Stimulated activated CD4-positive, alpha-beta T cell treated with anti-CD3 and anti-CD28 coated beads, Interleukin-1b, Interleukin-23, amount 100 ng/mL, for 4 hours (primary cell): ENCODE measurements at regions not wholly inside any gene's neighbourhood (a gene's known extent, or its start where the extent isn't known, plus 50 kb on each side); places are given as distances from the start of the nearest gene placed in this dataset.
"Not testable (repeated sequence)": the region's sequence is repeated elsewhere in the genome, so short reads cannot be mapped to it uniquely, and the experiment has no call there.

Source experiments
- DNase-seq, 2 donors: peaks; one replicate each; pipeline ENCODE4 v3.0.0-alpha.2; 2020; ENCODE audit warnings: low read depth in 2 of 2

DNA sequence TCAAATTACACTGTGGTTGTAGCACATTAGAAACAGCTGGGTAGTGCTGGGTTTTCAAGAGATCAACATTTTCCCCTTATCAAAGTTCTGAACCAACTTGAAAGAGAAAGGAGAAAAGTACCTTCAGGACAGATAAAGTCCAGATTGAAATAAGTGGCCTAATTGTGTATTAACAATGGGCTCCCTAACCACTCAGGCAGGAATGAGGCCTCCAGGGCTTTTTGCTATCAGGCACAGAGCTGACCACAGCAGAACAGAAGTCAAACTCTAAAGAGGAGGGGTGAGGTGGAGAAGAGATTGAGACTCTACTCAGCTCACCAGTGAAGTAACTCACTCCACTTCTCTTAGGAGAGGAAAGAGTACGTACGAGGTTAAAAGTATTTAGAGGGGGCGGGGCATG lies 394.1 kb upstream of the PHF14 start:
- DNase-seq: no peak

DNA sequence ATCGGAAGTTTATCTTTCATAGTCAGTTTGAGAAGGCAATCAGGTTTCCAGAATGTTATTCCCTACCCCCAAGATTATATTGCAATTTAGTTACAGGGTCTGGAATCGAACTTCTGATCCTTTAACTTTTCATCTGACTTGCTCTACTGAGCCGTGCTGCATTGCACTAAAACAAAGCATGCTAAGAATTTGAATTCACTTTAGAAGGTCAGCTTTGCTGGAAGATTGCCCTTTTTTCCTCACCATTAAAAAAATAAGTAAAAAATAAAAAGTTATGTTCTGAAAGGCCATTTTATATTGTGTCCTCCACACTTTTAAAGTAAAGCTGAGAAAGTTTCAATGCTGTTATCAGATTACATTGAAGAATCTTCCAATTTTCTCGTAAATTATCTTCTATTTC lies 388.8 kb upstream of the PHF14 start:
- DNase-seq: no peak

DNA sequence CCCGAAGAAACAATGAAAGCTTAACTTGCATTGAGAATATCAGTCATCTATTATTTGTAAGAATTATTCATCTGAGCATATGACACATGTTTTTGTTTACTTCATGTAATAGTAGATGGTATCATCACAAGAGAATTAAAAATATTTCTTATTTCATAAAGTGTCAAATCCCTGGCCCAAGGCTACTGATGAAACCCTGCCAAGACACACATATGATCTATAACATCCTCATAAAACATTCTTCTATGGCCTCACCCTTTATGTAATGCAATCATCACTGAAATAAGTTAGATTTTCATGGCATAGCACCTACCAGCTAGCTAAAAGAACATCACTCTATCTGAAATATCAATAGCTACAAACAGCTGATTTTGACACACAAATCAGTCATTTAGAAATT lies 385.6 kb upstream of the PHF14 start:
- no peak for DNase-seq

DNA sequence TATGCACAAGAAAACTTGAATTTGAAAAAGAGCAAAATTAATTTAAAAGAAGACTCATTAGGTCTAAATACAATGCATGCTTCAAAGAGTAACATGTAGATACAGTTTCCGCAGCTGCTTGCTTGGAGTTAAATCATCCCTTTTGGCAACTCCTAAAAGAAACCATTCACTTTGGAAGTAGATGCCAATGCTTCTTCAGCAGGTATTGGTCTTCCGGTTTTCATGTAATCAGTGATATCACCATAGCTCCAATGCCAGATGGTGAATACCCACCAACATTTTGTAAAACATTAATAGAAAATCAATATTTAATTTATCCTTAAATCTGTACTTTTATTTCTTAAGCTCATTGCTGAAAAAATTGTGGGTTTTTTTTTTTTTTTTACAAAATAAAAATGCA lies 381.1 kb upstream of the PHF14 start:
- no peak for DNase-seq

DNA sequence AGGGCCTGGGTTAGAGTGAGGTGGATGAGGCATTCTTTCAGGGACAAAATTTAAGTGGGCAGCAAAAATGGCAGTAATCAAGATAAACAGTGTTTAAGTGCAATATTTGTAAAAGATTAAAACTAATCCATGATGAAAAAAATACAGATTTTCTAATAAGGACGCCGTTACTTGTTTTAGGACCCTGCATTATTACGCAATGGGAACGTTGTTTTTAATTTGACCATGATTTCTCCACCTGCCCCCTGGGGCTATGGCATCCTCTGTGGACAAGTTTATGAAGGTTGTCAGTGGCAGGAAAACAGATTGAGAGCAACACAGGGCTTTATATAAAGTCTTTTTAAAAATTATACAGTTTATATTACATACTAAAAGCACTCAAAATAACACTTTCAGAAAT lies 380.6 kb upstream of the PHF14 start:
- no peak for DNase-seq

DNA sequence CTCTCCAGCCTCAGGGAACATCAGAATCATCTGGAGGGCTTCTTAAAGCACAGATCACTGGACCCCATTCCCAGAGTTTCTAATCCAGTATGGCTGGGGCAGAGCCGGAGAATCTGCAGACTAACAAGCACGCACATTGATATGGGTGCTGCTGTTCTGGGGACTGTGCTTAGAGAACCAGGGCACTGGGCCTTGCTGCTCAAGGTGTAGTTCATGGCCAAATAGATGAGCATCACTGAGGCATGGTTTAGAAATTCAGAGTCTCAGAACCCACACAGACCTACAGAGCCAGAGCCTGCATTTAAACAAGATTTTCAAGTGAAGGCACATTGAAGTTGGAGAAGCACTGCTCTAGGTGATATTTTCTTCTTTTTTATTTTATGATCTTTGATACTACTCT lies 376.8 kb upstream of the PHF14 start:
- no peak for DNase-seq

DNA sequence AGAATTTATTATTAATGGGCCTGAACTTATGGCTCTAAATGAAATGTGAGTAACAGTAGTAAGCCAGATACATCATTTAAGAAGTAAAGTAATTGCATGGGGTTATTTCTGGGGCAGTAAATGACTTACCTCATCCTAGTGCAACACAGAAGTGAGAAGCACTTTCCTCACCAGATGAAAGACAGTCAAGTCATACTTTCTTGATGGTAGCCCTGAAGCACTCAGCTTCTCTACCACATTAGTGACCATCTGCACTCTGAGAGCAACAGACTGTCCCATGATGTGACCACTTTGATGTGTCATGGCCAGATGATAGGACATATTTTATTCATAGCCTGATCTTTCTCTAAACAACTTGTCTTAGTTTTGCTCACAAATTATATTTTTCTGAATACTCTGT lies 369.5 kb upstream of the PHF14 start:
- no peak for DNase-seq

DNA sequence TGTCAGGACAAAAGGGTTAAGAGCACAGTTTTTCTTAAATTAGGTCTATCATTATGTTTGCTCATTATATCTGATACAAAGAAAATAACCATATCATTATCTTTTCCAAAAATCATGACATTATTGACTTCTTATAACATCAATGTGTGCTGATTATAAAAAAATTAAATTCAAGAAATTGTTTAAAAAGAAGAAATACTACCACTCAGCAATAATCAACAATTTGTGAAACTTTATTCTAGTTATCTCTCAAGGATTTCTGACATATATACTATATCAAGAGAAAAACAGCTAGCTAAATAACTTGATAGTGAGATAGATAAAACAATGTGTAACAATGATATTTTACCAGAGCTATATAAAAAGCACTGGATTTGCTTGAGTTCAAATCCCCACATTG lies 360.7 kb upstream of the PHF14 start:
- no peak for DNase-seq

DNA sequence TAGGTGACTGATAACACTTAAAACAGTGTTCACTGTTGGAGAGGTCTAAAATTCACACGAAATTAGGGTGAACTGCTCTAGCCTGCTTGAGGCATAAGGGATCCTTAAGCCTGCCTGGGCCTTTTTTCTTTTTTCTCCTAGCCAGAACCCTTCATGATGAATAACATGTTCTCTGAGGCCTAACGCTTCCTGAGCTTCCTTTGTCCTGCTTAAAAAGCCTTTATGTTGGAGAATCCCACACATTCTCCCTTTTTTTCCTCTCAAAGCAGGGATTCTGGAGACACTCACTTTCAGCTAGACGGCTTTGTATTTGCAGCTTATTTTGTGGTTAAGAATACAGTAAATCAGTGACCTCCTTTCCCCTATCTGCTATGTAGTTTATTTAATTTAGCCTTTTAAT lies 354.7 kb upstream of the PHF14 start:
- no peak for DNase-seq

DNA sequence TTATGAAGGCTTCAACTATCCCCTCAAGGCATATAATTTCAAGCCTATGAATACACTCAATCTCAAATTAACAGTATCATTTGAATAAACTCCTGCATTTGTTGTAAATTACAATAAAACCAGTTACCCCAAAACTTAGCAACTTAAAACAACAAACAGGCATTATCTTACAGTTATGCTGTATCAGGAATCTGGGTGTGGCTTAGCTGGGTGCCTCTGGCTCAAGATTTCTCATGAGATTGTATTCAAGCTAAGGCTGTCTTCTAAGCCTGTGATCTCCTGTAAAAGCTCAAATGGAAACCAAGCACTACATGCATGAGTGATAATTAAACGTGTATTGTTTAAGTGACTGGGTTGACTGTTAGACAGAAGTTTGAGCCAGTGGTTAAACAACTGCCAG lies 341.0 kb upstream of the PHF14 start:
- no peak for DNase-seq

DNA sequence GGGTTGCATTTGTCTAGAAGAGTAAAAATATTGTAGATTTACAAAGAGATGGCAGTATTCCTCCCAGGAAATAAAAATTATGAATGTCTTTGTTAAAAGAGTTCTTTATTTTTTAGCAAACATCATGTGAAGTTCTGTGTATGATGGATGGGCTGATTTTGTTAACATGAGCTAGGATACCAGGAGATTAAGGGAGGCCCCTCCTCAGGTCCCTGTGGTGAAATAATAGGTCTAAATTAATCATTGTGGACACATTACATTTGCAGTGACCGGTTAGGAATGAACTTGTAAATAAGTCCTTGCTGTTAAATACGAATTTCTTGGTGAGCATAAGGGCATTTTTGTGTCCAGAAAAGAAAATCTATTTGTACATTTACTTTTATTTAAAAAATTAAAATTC lies 339.4 kb upstream of the PHF14 start:
- DNase-seq: no peak

DNA sequence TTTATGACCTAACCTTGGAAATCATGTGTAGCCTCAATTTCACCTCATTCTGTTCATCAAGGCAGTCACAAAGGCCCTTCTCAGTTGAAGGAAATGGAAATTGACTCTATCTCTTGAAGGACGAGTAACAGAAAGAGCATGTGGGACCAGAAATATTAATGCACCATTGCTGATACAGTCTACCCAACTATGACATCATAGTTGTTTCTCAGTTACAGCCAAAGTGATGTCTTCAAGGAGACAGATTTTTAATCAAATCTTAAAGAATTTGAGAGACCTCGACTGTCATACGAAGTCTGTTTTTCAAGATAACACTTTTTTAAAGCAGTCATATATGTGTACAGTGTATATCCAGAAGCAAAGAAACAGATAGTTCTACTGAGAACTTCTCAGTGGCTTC lies 335.7 kb upstream of the PHF14 start:
- no peak for DNase-seq

DNA sequence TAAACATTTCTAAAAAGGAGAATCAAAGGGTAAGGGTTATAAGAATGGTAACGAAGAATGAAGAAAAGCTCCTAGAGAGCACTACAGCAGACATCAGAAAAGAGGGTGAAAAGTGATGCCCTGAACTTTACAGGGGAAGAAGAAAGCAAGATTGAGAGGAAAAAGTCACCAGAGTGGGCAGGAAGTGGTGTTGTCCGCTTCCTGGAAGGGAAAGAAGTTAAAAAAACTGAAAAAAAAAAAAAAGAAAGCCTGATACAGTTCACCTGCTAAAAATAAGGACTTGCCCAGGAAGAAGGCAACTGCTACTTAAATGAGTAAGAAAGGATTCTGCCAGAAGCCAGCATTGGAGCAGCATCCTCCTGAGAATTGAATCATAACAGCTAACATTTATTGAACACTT lies 330.1 kb upstream of the PHF14 start:
- DNase-seq: no peak

DNA sequence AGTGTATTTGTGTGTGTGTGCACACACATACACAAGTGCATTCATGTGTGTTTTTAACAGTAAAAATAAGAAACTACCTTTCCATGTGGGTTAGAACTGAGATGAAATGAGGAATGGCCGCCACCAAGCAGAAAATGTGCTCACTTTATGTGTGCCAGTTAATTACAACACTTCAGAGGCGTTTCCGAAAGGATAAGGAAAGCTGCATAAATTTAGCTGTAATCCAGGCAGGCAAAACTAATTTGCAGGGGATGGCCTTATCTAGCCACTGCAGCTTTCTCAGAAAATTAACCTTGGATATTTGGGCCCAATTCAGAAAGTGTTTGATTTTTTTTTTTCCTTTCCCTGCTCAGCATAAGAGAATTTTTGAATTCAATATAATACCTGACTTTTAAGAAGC lies 328.8 kb upstream of the PHF14 start:
- no peak for DNase-seq

DNA sequence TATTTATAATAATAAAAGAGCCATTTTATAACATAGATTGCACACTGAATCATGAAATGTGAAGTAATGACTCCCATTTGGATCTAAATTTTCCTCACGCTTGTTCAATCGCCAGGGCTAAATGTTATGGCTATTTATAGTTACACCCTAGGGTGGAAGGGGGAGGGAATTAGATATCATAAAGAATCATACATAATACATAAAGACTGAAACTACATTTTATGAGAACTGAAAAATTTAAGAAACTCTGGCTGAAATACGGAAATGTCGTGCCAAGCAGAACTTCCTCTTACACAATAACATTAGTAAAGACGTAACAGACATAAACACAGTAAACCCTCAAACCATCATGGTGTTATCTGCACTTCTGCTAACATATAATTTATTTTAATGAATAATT lies 327.5 kb upstream of the PHF14 start:
- DNase-seq: no peak

DNA sequence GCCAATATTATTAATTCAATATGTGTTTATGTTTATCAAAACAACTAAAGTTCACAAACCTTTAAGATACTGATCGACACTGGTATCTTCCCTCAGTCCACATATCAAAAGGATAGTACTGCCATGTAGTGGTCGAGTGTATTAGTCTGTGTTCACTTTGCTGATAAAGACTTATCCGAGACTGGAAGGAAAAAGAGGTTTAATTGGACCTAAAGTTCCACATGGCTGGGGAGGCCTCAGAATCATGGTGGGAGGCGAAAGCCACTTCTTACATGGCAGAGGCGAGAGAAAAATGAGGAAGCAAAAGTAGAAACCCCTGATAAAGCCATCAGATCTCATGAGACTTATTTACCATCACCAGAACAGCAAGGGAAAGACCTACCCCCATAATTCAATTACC lies 325.4 kb upstream of the PHF14 start:
- DNase-seq: no peak

DNA sequence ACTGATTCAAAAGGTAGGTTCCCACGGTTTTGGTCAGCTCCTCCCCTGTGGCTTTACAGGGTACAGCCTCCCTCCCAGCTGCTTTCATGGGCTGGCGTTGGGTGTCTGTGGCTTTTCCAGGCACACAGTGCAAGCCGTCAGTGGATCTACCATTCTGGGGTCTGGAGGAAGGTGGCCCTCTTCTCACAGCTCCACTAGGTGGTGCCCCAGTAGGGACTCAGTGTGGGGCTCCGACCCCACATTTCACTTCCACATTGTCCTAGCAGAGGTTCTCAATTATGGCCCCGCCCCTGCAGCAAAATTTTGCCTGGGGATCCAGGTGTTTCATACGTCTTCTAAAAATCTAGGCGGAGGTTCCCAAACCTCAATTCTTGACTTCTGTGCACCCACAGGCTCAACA lies 324.6 kb upstream of the PHF14 start:
- not testable (repeated sequence) for DNase-seq

DNA sequence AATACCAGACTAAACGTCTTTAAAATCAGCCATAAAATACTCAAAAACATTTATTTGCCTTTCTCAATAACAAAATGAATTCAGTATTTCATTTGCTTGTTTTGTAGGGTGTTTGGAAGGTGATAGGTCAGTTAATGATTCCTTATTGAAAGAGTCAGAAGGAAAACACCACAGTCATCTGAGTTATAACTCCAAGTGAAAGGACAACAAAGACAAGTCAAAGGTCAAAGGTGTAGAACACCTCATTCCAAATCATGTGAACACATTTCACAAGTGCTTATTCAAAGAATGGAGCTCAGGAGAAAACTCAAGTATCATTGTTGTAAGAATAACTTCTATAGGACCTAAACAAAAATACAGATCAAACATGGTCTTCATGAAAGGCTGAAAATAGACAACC lies 318.6 kb upstream of the PHF14 start:
- no peak for DNase-seq

DNA sequence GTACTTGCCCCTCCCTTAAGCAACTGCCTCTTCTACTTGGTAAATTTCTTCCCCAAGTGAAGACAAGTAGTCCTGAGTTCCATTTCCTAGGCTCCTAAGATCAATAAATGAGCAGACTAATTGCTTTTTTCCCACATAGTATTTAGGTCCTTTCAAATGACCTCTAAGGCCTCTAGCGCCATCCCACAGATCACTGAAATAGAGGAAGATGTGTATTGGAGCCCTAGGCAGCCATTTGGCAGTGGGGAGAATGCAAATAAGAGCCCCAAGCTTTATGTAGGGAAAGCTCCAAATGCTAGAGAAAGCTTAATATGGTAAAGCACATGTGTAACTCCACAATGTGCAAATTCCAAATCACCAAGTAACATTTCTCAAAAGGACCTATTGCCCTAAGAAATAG lies 316.5 kb upstream of the PHF14 start:
- DNase-seq: no peak

DNA sequence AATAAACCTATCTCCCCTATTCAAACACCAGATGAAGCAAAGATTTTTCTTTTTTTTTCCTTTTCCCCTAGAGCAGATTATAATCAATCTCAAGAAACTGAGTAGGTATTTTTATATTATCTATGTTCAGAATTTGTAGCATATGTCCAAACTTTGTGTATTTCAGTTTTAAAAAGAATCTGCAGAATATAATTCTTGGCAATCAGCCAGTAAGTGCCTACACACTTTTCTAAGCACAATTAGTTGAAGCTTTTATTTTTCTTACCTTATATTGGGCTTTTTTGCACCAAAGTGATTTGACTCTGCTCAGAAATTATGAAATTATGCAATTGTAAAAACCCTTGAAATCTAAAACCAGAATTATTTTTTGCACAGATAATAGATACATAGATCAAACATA lies 315.8 kb upstream of the PHF14 start:
- no peak for DNase-seq

DNA sequence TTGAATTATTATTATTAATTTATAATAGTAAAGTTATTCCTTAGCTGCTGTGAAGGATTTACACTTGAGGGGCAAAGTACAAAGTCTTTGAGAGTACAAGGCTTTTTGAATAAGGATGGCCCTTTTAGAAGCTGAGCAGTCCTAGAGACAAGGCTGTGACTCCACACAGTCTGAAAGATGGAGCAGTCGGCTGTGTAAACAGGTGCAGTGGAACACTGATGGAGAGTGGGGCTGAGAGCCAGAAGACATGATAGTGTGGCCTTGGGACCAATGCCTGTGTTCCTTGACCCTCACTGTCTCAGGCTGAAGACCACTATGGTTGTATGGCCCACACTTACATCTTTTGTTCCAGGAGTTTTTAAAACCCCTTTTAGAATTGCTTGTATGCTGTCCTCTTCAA lies 311.2 kb upstream of the PHF14 start:
- no peak for DNase-seq

DNA sequence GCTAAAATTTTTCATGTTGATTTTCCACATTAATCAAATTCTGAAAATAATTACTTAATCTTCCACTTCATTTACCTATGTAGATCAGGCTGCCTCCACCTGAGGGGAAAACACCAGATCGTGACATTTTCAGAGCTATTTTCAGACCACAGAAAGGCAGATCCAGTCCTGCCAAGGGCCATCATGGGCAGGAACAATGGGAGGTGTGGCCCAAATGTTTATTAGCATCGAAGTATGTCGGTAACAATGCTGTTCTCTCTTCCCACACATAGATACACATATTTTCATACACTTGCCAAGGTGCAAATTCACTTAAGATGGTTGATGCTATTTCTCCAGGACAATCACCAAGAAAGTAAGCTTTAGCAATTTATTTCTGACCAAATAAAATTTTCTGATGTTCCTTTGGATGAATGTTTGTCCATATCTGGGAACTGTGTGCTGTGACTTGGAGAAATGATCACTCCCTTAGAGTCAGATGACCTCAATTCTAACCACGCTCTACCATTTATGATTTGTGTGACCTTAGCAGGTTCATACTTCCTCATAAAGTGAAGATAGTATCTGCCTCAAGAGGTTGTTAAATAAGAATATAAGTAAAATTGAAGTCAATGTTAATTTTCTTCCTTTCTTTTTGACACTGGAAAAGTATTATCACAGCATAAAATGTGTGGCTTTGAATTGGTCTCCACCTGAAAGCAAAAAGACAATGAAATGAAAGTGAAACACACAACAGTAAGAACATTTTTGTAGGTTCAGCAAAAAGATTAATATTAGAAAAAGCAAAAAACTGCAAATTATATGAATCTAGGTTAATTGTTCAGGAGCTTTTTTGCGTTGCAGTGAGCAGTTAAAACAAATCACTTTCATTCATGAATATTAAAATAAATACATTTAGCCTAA lies 310.4 kb upstream of the PHF14 start:
- DNase-seq: no peak

DNA sequence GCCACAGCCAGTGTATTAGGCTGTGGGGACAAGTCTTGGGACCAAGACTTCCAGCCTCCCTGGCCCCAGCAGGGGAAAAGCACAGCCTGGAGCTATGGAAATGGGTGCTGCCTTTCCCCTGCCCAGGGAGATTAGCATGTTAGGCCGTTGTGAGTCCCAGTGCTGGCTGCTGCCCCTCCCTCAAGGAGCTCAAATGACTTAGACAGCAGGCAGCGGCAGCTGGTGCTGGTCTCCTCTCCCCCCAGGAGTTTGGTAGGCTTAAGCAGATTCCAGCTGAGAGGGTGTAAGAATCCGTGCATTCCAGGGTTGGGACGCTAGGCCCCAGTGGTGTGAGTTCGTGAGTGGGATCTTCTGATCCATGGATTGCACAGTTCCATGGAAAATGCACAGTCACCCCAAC lies 301.5 kb upstream of the PHF14 start:
- no peak for DNase-seq

DNA sequence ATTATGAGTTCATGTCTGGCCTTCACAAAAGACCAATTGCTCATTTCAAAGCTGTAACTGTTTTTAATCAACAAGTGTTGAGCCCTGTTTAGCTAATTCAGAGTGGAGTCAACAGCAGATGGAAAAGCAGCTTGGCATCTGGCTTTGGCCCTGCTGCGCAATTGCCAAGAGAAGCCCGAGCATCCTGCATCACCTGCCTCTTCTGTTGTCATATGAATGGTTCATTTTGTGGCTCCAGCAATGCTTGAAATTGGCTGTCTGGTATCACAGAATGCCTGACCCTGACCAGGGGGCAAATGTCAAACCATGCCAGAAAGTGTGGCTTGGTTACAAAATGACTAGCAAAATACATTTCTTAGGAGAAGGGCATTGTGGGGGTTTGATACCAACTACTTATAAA lies 296.5 kb upstream of the PHF14 start:
- DNase-seq: no peak
